Activated T-cell treated with anti-CD3 and anti-CD28 coated beads, Interleukin-2, amount 50 U/mL, for 24 hours (primary cell): ENCODE measurements at regions not wholly inside any gene's neighbourhood (a gene's known extent, or its start where the extent isn't known, plus 50 kb on each side); places are given as distances from the start of the nearest gene placed in this dataset.

ENCODE experiments used
- DNase-seq: peaks from one replicate; pipeline ENCODE4 v3.0.0-alpha.2; 2020
- H3K27ac Mint-ChIP-seq: 2 replicates; pipeline ENCODE4 v1.8.0; 2020; ENCODE audit warnings: mild to moderate bottlenecking, mixed read lengths
- H3K27me3 Mint-ChIP-seq: 2 replicates; pipeline ENCODE4 v1.8.0; 2020; ENCODE audit warnings: mixed read lengths
- H3K36me3 Mint-ChIP-seq: 2 replicates; pipeline ENCODE4 v1.8.0; 2020; ENCODE audit warnings: low read depth, mixed read lengths
- H3K4me1 Mint-ChIP-seq: 2 replicates; pipeline ENCODE4 v1.8.0; 2020; ENCODE audit warnings: low read depth, mixed read lengths
- H3K4me3 Mint-ChIP-seq: 2 replicates; pipeline ENCODE4 v1.8.0; 2020; ENCODE audit warnings: mild to moderate bottlenecking, moderate library complexity, mixed read lengths
- H3K9me3 Mint-ChIP-seq: 2 replicates; pipeline ENCODE4 v1.8.0; 2020; ENCODE audit warnings: mixed read lengths

DNA sequence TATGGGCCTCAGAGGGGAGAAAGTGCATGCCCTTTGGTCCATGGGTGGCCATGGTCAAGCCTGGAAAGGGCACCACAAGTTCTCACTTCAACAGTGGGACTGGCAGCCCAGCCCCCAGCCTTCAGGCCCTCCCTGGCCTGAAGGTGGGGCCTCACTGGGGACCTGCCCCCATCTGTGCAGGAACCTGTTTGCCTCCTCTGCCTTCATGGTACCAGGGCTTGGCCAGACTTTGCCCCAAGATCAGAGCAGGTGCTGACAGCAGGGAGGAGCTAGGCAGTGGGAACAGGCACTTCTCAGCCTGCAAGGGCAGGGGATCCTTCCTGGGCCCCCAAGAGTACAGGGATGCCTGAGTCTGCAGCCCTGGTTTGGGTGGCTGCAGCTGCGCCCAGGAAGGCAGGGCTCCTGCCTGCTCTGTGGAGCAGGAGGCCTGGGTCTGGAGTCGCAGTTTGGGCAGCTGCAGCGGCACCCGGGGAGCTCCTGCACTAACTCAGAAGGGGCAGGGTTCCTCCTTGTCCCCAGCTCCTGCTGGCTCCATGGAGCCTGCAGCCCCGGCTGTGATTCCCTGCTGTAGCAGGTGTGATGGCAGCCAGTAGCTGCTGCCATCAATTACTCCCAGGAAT is 460.1 kb upstream of the NCAM2 start:
- Mint-ChIP-seq H3K4me1 (no peaks in the 10 kb centered on the region), H3K4me3 (no peak overlapping the region), H3K27me3 (no peaks in the 10 kb centered on the region), H3K36me3 (no peaks in the 10 kb centered on the region), H3K9me3 (peaks cover 7% of the 10 kb centered on the region), H3K27ac (no peak overlapping the region)
- DNase-seq: no peak

DNA sequence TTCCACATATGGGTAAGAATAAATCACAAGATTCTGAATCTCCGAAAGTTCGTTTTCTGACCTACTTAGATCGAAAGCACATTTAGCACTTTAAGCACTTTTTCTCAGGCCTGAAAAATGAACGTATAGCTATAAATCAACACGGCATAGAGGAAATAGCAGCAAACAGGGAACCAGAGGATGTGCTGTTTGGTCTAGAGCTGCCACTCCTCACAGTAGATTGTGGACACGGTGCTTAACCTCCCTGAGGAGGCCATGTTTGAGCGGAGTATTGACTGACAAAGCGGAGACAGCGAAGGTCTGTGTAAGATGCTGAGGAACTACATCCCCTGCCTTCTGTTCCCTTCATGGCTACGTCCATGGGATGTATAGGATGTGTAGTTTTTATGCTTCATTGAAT is 452.8 kb upstream of the NCAM2 start:
- no peak overlapping the region for H3K4me3 Mint-ChIP-seq
- peaks cover 2% of the 10 kb centered on the region for H3K9me3 Mint-ChIP-seq
- H3K4me1 Mint-ChIP-seq: no peaks in the 10 kb centered on the region
- H3K36me3 Mint-ChIP-seq: no peaks in the 10 kb centered on the region
- DNase-seq: no peak
- no peaks in the 10 kb centered on the region for H3K27me3 Mint-ChIP-seq
- no peak overlapping the region for H3K27ac Mint-ChIP-seq

DNA sequence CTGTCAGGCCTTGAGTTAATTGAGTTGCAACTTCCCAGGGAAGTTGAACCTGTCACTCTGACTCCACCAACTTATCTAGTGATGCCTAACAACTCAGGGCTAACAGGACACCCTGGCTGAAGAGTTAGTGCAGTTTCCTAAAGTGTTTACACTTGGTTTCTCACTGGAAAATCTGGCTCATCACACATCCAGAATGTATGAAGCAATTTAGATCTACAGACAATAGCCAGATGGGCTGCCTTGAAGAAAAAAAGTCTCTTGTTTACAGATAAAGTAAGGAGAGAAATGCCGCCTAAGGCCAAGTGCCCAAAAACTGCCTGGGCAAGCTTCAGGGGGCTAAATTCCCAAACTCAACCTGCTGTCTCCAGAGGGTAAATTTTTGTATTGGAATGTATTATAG is 446.3 kb upstream of the NCAM2 start:
- H3K4me3 Mint-ChIP-seq: no peak overlapping the region
- H3K36me3 Mint-ChIP-seq: no peaks in the 10 kb centered on the region
- H3K27me3 Mint-ChIP-seq: no peaks in the 10 kb centered on the region
- DNase-seq: no peak
- no peak overlapping the region for H3K27ac Mint-ChIP-seq
- H3K4me1 Mint-ChIP-seq: no peaks in the 10 kb centered on the region
- peaks cover 7% of the 10 kb centered on the region for H3K9me3 Mint-ChIP-seq

DNA sequence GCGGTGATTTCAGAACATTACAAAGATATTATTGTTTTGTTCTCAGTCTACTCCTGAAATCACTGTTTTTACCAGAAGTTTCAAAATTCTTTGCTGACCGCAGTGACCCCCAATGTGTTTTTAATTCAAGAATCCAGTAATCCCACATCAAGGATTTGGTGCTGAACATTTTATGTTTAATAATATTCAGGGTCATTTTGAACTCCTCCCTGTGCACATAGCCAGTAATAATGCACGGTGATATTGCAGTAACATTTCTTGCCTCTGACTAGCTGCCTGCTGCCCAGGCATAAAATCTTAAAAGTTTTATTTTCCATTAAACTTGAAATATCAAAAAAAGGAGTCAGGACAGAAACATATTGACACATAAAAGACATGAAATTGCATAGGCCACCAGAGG is 443.4 kb upstream of the NCAM2 start:
- no peaks in the 10 kb centered on the region for H3K36me3 Mint-ChIP-seq
- no peak overlapping the region for H3K27ac Mint-ChIP-seq
- H3K4me1 Mint-ChIP-seq: no peaks in the 10 kb centered on the region
- no peak for DNase-seq
- H3K4me3 Mint-ChIP-seq: no peak overlapping the region
- no peaks in the 10 kb centered on the region for H3K27me3 Mint-ChIP-seq
- peaks cover 7% of the 10 kb centered on the region for H3K9me3 Mint-ChIP-seq

DNA sequence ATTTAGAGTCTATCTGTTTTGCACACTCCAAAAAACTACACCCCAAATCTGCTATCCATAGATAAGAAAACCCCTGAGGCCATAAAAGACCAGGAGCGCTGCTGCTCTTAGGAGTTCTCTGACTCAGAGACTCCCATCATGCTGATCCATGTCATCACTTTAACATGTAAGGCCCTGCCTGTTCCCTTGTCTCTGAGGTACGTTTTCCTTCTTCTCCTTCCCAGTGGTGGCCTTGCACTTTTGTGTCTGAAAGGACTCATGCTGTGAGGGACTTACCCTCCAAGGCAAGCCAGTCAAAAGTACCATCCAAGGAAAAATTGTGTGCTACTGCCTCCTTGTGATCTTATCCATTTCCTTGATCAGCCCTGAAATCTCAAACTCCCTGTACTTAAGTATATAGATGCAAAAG is 427.4 kb upstream of the NCAM2 start:
- peaks cover 10% of the 10 kb centered on the region for H3K9me3 Mint-ChIP-seq
- DNase-seq: no peak
- no peaks in the 10 kb centered on the region for H3K36me3 Mint-ChIP-seq
- no peaks in the 10 kb centered on the region for H3K27me3 Mint-ChIP-seq
- no peak overlapping the region for H3K27ac Mint-ChIP-seq
- no peak overlapping the region for H3K4me3 Mint-ChIP-seq
- H3K4me1 Mint-ChIP-seq: no peaks in the 10 kb centered on the region

DNA sequence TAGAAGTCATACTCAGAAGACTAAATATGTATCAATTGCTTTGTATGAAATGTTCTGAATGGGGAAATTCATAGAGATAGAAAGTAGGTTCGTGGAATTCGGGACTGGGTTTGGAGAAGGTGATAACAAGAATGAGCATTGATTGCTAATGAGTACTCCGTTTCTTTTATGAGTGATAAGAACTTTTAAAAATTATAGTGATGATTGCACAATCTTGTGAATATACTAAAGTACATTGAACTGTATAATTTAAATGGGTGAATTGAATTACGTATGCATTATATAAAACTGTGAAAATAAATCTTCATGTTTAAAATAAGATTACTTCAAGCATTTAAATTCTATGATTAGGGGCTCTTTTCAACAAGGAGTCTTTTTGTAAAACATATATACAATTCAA is 425.6 kb upstream of the NCAM2 start:
- DNase-seq: no peak
- Mint-ChIP-seq H3K4me1 (no peaks in the 10 kb centered on the region), H3K27ac (no peak overlapping the region), H3K9me3 (peaks cover 10% of the 10 kb centered on the region), H3K4me3 (no peak overlapping the region), H3K36me3 (no peaks in the 10 kb centered on the region), H3K27me3 (no peaks in the 10 kb centered on the region)

DNA sequence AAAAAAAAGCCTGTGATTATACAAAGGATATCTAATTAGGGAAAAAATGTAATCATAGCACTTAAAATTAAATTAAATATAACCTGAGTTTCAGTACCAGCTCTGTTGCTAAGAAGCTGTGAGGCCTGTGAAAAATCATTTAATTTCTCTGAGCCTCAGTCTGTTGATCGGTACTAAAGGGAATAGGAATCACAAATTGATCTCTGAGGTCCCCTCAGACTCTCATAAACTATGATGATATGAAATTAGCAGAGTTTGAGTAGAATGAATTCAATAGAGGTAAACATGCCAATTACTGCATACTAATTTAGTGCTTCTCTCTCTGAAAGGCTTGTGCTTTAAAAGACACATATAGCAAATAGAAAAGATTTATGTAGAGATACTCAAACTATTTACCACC is 416.8 kb upstream of the NCAM2 start:
- Mint-ChIP-seq H3K4me1 (no peaks in the 10 kb centered on the region), H3K27ac (no peak overlapping the region), H3K36me3 (no peaks in the 10 kb centered on the region), H3K27me3 (no peaks in the 10 kb centered on the region), H3K4me3 (no peak overlapping the region), H3K9me3 (peaks cover 5% of the 10 kb centered on the region)
- no peak for DNase-seq

DNA sequence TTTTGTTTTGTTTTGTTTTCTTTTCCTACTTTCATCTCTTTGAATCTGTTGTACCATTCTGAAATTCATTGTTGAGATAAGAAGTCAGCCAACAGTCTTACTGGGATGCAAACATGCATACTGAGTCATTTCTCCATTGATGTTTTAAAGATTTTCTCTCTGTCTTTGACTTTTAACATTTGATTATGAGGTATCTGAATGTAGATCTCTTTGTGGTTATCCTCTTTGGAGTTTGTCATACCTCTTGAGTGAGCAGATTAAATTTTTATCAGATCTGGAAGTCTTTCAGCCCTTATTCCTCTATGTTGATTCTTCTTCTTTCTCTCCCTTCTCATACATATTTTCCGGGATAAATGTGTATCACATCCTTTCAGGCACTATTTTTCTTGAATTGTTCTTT is 406.9 kb upstream of the NCAM2 start:
- H3K36me3 Mint-ChIP-seq: no peaks in the 10 kb centered on the region
- no peak overlapping the region for H3K27ac Mint-ChIP-seq
- no peak overlapping the region for H3K4me3 Mint-ChIP-seq
- peaks cover 14% of the 10 kb centered on the region for H3K9me3 Mint-ChIP-seq
- no peak for DNase-seq
- no peaks in the 10 kb centered on the region for H3K27me3 Mint-ChIP-seq
- no peaks in the 10 kb centered on the region for H3K4me1 Mint-ChIP-seq

DNA sequence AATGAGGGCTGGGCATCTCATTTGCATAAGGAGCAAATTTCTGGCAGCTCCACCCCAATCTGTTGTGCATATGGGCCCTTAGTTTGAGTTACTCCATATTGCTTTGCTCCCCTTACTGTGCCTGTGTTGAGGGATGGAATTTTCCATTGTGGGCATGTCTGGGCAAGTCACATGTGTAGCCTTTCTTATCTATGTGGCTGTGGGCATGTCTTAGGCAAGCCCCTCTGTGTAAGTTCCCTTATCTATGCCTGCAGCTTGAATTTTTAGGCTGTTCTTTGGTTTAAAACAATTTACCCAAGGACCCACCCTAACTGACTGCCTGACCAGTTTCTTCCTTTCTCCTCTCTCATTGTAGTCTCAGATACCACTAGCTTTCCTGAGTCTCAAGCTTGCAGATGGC is 405.7 kb upstream of the NCAM2 start:
- no peaks in the 10 kb centered on the region for H3K27me3 Mint-ChIP-seq
- no peak for DNase-seq
- H3K9me3 Mint-ChIP-seq: peaks cover 14% of the 10 kb centered on the region
- no peak overlapping the region for H3K27ac Mint-ChIP-seq
- no peaks in the 10 kb centered on the region for H3K36me3 Mint-ChIP-seq
- H3K4me1 Mint-ChIP-seq: no peaks in the 10 kb centered on the region
- H3K4me3 Mint-ChIP-seq: no peak overlapping the region

DNA sequence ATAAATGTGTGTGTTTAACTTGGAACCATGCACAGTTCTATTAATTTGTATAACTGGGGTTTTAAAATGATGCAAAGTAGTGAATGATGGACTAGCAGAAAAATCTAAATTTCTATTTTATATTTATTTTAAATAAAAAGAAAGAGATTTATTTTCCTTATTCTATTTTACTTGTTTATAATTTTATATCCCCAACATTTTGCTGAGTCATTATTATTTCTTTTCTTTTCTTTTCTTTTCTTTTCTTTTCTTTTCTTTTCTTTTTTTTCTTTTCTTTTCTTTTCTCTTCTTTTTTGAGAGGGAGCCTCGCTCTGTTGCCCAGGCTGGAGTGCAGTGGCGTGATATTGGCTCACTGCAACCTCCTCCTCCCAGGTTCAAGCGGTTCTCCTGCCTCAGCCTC is 395.0 kb upstream of the NCAM2 start:
- H3K9me3 Mint-ChIP-seq: peaks cover 4% of the 10 kb centered on the region
- H3K4me1 Mint-ChIP-seq: no peaks in the 10 kb centered on the region
- H3K36me3 Mint-ChIP-seq: no peaks in the 10 kb centered on the region
- no peaks in the 10 kb centered on the region for H3K27me3 Mint-ChIP-seq
- no peak overlapping the region for H3K4me3 Mint-ChIP-seq
- DNase-seq: no peak
- H3K27ac Mint-ChIP-seq: no peak overlapping the region

DNA sequence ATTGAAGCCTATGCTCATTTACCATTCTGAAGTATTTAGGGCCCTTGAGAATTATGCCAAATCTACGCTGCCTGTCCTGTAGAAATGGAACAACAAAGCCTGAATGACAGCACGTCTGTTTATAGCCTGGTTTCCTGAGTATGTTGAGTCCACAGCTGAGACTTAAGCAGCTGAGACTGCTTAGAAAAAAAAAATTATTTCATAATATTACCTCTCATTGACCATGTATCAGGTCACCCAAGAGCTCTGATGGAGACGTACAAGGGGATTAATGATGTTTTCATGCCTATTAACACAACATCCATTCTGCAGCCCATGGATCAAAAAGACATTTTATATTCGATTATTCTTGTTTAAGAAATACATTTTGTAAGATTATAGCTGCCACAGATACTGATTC is 387.2 kb upstream of the NCAM2 start:
- no peaks in the 10 kb centered on the region for H3K4me1 Mint-ChIP-seq
- H3K4me3 Mint-ChIP-seq: no peak overlapping the region
- H3K27ac Mint-ChIP-seq: no peak overlapping the region
- no peak for DNase-seq
- H3K36me3 Mint-ChIP-seq: no peaks in the 10 kb centered on the region
- peaks cover 8% of the 10 kb centered on the region for H3K9me3 Mint-ChIP-seq
- no peaks in the 10 kb centered on the region for H3K27me3 Mint-ChIP-seq

DNA sequence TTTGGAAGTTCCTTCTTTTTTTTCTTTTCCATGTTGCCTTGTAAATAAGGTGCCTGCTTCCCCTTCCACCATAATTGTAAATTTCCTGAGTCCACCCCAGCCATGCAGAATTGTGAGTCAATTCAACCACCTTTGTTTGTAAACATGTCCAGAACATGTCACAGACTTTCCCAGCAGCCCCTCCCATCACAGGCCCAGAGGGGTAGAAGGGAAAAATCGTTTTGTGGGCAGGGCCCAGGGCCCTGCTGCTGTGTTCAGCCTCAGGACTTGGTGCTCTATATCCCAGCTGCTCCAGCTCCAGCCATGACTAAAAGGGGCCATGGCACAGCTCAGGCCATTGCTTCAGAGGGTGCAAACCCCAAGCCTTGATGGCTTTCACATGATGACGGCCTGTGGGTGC is 384.6 kb upstream of the NCAM2 start:
- Mint-ChIP-seq H3K27ac (no peak overlapping the region), H3K36me3 (no peaks in the 10 kb centered on the region), H3K4me1 (no peaks in the 10 kb centered on the region), H3K9me3 (peaks cover 3% of the 10 kb centered on the region), H3K27me3 (no peaks in the 10 kb centered on the region), H3K4me3 (no peak overlapping the region)
- no peak for DNase-seq

DNA sequence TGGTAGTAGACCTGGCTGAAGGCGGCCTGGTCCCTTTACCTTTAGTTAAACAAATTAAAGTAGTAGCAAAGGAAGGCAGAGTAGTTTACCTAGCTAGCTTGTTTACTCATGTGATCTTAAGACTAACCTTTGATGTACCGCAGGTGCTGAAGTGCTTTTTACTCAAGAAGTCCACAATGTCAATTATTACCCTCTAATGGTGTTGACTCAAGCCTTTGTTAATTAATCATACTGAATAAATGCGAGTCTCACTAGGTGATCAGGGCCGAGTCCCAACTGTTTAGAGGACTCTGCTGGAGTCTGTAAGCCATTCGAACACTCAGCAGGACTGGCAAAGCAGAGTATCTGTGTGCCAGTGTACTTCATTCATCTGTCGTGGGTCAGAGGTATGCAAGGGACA is 381.1 kb upstream of the NCAM2 start:
- Mint-ChIP-seq H3K9me3 (peaks cover 9% of the 10 kb centered on the region), H3K27me3 (no peaks in the 10 kb centered on the region), H3K4me3 (no peak overlapping the region), H3K36me3 (no peaks in the 10 kb centered on the region), H3K4me1 (no peaks in the 10 kb centered on the region), H3K27ac (no peak overlapping the region)
- no peak for DNase-seq

DNA sequence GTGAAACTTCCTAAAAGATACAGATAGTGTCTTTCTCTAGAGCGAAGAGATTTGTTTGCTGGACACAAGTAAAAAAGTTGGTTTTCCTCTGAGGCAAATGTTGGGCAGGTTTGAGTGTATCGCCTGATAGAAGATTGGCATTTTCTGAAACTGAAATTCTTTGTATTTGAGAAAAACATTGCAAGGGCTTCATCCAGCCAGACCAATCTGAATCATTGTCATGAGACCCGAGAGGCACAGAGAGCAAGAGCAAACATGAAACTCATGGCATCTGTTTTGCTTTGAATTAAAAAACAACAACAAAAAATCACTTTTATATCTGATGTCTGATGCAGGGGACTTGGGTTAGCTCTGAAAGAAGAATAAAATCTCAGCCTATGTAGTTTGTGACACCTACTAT is 379.3 kb upstream of the NCAM2 start:
- no peaks in the 10 kb centered on the region for H3K36me3 Mint-ChIP-seq
- H3K27ac Mint-ChIP-seq: no peak overlapping the region
- H3K4me3 Mint-ChIP-seq: no peak overlapping the region
- DNase-seq: no peak
- no peaks in the 10 kb centered on the region for H3K27me3 Mint-ChIP-seq
- peaks cover 11% of the 10 kb centered on the region for H3K9me3 Mint-ChIP-seq
- no peaks in the 10 kb centered on the region for H3K4me1 Mint-ChIP-seq

DNA sequence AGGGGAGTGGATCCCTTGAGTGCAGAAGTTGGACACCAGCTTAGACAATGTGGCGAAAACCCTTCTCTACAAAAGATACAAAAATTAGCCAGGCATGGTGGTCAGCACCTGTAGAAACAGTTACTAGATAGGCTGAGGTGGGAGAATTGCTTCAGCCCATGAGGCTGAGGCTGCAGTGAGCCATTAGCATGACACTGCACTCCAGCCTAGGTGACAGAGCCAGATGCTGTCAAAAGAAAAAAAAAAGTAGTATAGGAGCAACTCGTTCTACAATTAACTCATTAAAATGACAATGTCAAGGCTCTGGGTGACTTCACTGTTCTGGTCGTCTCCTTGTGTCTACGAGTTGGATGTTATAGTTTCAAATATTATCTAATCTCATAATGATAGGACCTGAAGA is 370.6 kb upstream of the NCAM2 start:
- H3K9me3 Mint-ChIP-seq: peaks cover 12% of the 10 kb centered on the region
- H3K27me3 Mint-ChIP-seq: no peaks in the 10 kb centered on the region
- no peak overlapping the region for H3K4me3 Mint-ChIP-seq
- H3K27ac Mint-ChIP-seq: no peak overlapping the region
- no peaks in the 10 kb centered on the region for H3K4me1 Mint-ChIP-seq
- no peaks in the 10 kb centered on the region for H3K36me3 Mint-ChIP-seq
- no peak for DNase-seq

DNA sequence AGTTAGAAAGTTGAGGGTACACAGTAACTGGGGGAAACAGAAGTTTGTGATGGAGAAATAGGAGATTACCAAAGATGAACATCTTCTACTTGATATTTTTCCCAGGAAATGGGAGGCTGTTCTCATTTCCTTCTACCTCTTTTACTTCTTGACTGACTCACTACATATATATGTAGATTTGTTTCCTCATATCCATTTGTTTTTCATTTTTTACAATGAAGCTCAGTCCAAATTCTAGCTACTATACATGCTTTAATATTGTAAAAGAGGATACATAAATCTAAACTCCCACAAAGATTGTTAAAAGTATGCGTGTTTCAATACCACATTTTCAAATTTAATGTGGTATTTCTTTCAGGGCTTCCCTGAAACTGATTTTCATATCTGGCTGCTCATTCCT is 366.6 kb upstream of the NCAM2 start:
- Mint-ChIP-seq H3K27ac (no peak overlapping the region), H3K27me3 (no peaks in the 10 kb centered on the region), H3K4me1 (no peaks in the 10 kb centered on the region), H3K4me3 (no peak overlapping the region), H3K36me3 (no peaks in the 10 kb centered on the region), H3K9me3 (peaks cover 3% of the 10 kb centered on the region)
- no peak for DNase-seq
